ENCODE measurements at regions not wholly inside any gene's neighbourhood (a gene's known extent, or its start where the extent isn't known, plus 50 kb on each side); places are given as distances from the start of the nearest gene placed in this dataset.

DNA sequence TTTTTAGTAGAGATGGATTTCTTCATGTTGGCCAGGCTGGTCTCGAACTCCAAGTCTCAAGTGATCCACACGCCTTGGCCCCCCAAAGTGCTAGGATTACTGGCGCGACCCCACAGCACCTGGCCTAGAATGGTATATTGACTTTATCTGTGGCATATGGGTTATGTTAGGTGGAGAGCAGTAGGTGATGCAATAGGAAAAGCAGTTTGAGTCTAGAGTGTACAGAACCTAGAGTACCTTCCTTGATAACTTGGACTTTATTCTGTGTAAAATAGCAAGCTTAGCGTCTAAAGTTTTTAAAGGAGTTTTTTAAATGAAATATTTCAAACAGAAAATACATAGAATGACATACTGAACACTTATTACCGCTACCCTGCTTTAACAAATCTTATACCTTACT, 139.5 kb upstream of the XIST start:
- TF ChIP-seq GATA2 (IDR thresholded peaks at IDR 0.05; ENCODE audit: low read depth, low read length), result no peak
- no peak for TF ChIP-seq GATA3 (IDR thresholded peaks at IDR 0.05; ENCODE audit: low read depth, low read length)
